ENCODE measurements at regions not wholly inside any gene's neighbourhood (a gene's known extent, or its start where the extent isn't known, plus 50 kb on each side); places are given as distances from the start of the nearest gene placed in this dataset.

DNA sequence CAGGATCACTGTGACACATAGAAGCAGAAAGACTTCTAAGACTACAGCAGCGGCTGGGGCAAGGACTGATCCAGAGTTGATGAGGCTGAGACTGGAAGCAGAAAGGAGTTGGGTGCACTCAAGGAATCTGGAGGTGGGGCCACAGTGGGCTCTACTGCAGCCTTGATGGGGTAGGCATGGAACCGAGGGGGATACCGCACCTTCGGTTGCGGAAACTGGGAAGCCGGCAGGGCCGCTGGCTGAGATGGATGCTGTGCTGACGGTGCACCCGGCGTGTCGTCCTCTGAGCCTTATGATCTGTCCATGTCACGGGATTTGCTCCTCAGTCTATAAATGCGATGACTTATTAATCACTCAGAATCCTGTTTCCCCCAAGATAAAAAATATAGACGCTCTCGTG lies 473.5 kb upstream of the MYT1L start:
- TF ChIP-seq BACH2 (CRISPR knock-in tag; IDR thresholded peaks at IDR 0.05; ENCODE audit: borderline replicate concordance) (no peak), OSR1 (CRISPR knock-in tag; IDR thresholded peaks at IDR 0.05) (no peak), ISL1 (CRISPR knock-in tag; IDR thresholded peaks at IDR 0.05) (no peak), TCF4 (CRISPR knock-in tag; IDR thresholded peaks at IDR 0.05; ENCODE audit: borderline replicate concordance) (no peak), TSHZ2 (CRISPR knock-in tag; IDR thresholded peaks at IDR 0.05) (no peak)
- TF ChIP-seq, protein P1, sequence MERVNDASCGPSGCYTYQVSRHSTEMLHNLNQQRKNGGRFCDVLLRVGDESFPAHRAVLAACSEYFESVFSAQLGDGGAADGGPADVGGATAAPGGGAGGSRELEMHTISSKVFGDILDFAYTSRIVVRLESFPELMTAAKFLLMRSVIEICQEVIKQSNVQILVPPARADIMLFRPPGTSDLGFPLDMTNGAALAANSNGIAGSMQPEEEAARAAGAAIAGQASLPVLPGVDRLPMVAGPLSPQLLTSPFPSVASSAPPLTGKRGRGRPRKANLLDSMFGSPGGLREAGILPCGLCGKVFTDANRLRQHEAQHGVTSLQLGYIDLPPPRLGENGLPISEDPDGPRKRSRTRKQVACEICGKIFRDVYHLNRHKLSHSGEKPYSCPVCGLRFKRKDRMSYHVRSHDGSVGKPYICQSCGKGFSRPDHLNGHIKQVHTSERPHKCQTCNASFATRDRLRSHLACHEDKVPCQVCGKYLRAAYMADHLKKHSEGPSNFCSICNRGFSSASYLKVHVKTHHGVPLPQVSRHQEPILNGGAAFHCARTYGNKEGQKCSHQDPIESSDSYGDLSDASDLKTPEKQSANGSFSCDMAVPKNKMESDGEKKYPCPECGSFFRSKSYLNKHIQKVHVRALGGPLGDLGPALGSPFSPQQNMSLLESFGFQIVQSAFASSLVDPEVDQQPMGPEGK (CRISPR knock-in tag; IDR thresholded peaks at IDR 0.05; ENCODE audit: borderline replicate concordance), result no peak
- no peak for ATAC-seq

GRCh38 chr2:2801458-2801857 lies 470.4 kb upstream of the MYT1L start:
- TF ChIP-seq ZNF8 (CRISPR knock-in tag; IDR thresholded peaks at IDR 0.05), result no peak
- no peak for TF ChIP-seq CSRNP3 (CRISPR knock-in tag; IDR thresholded peaks at IDR 0.05)
- no peak for TF ChIP-seq ZNF565 (CRISPR knock-in tag; conservative IDR thresholded peaks at IDR 0.05; ENCODE audit: low read depth)
- TF ChIP-seq TCF4 (CRISPR knock-in tag; IDR thresholded peaks at IDR 0.05; ENCODE audit: borderline replicate concordance), result peak; percentile 84
- TF ChIP-seq ZFP30 (CRISPR knock-in tag; IDR thresholded peaks at IDR 0.05), result no peak
- ATAC-seq, result no peak

- ATAC-seq, result no peak
- no peak for TF ChIP-seq ZFP3 (CRISPR knock-in tag; IDR thresholded peaks at IDR 0.05)
- TF ChIP-seq, protein P1 (CRISPR knock-in tag; IDR thresholded peaks at IDR 0.05; ENCODE audit: borderline replicate concordance), result no peak
- no peak for TF ChIP-seq ZFP30 (CRISPR knock-in tag; IDR thresholded peaks at IDR 0.05)
- TF ChIP-seq CSDC2 (CRISPR knock-in tag; IDR thresholded peaks at IDR 0.05), result no peak
- TF ChIP-seq POU6F1 (CRISPR knock-in tag; IDR thresholded peaks at IDR 0.05; ENCODE audit: borderline replicate concordance, low read depth), result no peak
- no peak for TF ChIP-seq OSR1 (CRISPR knock-in tag; IDR thresholded peaks at IDR 0.05)
- no peak for TF ChIP-seq ARNTL (CRISPR knock-in tag; IDR thresholded peaks at IDR 0.05; ENCODE audit: borderline replicate concordance, low read depth)
- no peak for TF ChIP-seq ZNF70 (CRISPR knock-in tag; IDR thresholded peaks at IDR 0.05)
- no peak for TF ChIP-seq BACH2 (CRISPR knock-in tag; IDR thresholded peaks at IDR 0.05; ENCODE audit: borderline replicate concordance)
- no peak for TF ChIP-seq CREB5 (CRISPR knock-in tag; IDR thresholded peaks at IDR 0.05; ENCODE audit: low read depth)
- TF ChIP-seq GLIS3 (CRISPR knock-in tag; IDR thresholded peaks at IDR 0.05), result no peak
- no peak for TF ChIP-seq TCF4 (CRISPR knock-in tag; IDR thresholded peaks at IDR 0.05; ENCODE audit: borderline replicate concordance)
- TF ChIP-seq ZC3H10 (CRISPR knock-in tag; IDR thresholded peaks at IDR 0.05), result no peak
- TF ChIP-seq ZNF8 (CRISPR knock-in tag; IDR thresholded peaks at IDR 0.05), result no peak
- no peak for TF ChIP-seq TOX (CRISPR knock-in tag; IDR thresholded peaks at IDR 0.05; ENCODE audit: borderline replicate concordance)
Observed at GRCh38 chr2:2800697-2801096, 469.6 kb upstream of the MYT1L start.

All from SK-N-SH treated with all-trans-retinoic acid at 6 μM for 48 hours (cell line).